ENCODE measurements at regions not wholly inside any gene's neighbourhood (a gene's known extent, or its start where the extent isn't known, plus 50 kb on each side); places are given as distances from the start of the nearest gene placed in this dataset.

DNA sequence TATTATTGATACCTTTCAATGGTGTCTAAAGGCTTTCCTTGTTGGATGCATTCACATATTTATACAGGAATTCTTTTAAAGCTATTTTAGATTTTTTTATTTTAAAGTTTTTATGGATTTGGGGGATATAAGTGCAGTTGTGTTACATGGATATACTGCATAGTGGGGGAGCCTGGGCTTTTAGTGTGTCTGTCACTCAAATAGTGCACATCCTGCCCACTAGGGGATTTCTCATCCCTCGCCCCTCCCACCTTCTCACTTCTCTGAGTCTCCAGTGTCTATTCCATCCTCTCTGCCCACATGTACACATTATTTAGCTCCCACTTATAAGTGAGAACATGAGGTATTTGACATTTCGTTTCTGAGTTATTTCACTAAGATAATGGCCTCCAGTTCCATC is 154.0 kb upstream of the MKI67 start:
- ATAC-seq (ENCODE audit: insufficient read depth, low FRiP score): no peak
- Histone ChIP-seq H3K9me3 (ENCODE audit: control insufficient read depth in 4 of 4, insufficient read depth in 3 of 4, low read length in 3 of 4) (peaks cover 0 to 3% (median 0%) of the 10 kb centered on the region in 4 donors), H3K27me3 (ENCODE audit: control insufficient read depth in 3 of 3, insufficient read depth in 3 of 3, low read length in 2 of 3) (peaks cover 6 to 25% (median 10%) of the 10 kb centered on the region in 3 donors)

GRCh38 chr10:128281343-128281742 is 155.1 kb upstream of the MKI67 start:
- Histone ChIP-seq H3K9ac (ENCODE audit: insufficient read depth in 1 of 2, low read length in 2 of 2) (no peak overlapping the region), H3K36me3 (ENCODE audit: control insufficient read depth in 4 of 4, insufficient read depth in 4 of 4, low read length in 4 of 4) (no peaks in the 10 kb centered on the region), H3K4me3 (no peak overlapping the region), H3K27me3 (ENCODE audit: control insufficient read depth in 3 of 3, insufficient read depth in 3 of 3, low read length in 2 of 3) (peaks cover 6 to 35% (median 21%) of the 10 kb centered on the region in 3 donors), H3K4me1 (ENCODE audit: control insufficient read depth in 5 of 5, insufficient read depth in 5 of 5, low read length in 5 of 5) (peaks cover 0 to under 1% (median 0%) of the 10 kb centered on the region in 5 donors), H3K27ac (ENCODE audit: low read depth in 1 of 2, low read length in 1 of 2) (no peak overlapping the region), H3K9me3 (ENCODE audit: control insufficient read depth in 4 of 4, insufficient read depth in 3 of 4, low read length in 3 of 4) (peaks cover 0 to 3% (median 0%) of the 10 kb centered on the region in 4 donors)
- no peak for DNase-seq
- ATAC-seq (ENCODE audit: insufficient read depth, low FRiP score): no peak
- no peak for TF ChIP-seq CTCF (IDR thresholded peaks at IDR 0.05; ENCODE audit: control extremely low read depth, extremely low read depth)
- WGBS, 2 donors: 77 to 86% methylated on average over 6 of the region's 6 CpGs

More for the DNA sequence above, 154.0 kb upstream of the MKI67 start:
- no peaks in the 10 kb centered on the region for H3K36me3 ChIP-seq (ENCODE audit: control insufficient read depth in 4 of 4, insufficient read depth in 4 of 4, low read length in 4 of 4)
- DNase-seq: no peak
- no peak overlapping the region for H3K27ac ChIP-seq (ENCODE audit: low read depth in 1 of 2, low read length in 1 of 2)
- no peak overlapping the region for H3K9ac ChIP-seq (ENCODE audit: insufficient read depth in 1 of 2, low read length in 2 of 2)
- H3K4me3 ChIP-seq: no peak overlapping the region
- no peak for TF ChIP-seq CTCF (IDR thresholded peaks at IDR 0.05; ENCODE audit: control extremely low read depth, extremely low read depth)
- WGBS, 2 donors: 66 to 71% methylated on average over 2 of the region's 2 CpGs
- H3K4me1 ChIP-seq (ENCODE audit: control insufficient read depth in 5 of 5, insufficient read depth in 5 of 5, low read length in 5 of 5): peaks cover 0 to under 1% (median 0%) of the 10 kb centered on the region in 5 donors

- ATAC-seq (ENCODE audit: insufficient read depth, low FRiP score): no peak
- Histone ChIP-seq H3K4me3 (no peak overlapping the region), H3K27me3 (ENCODE audit: control insufficient read depth in 3 of 3, insufficient read depth in 3 of 3, low read length in 2 of 3) (peaks cover 6 to 39% (median 22%) of the 10 kb centered on the region in 3 donors), H3K9ac (ENCODE audit: insufficient read depth in 1 of 2, low read length in 2 of 2) (no peak overlapping the region), H3K36me3 (ENCODE audit: control insufficient read depth in 4 of 4, insufficient read depth in 4 of 4, low read length in 4 of 4) (no peaks in the 10 kb centered on the region), H3K27ac (ENCODE audit: low read depth in 1 of 2, low read length in 1 of 2) (no peak overlapping the region), H3K9me3 (ENCODE audit: control insufficient read depth in 4 of 4, insufficient read depth in 3 of 4, low read length in 3 of 4) (peaks cover 0 to 3% (median 0%) of the 10 kb centered on the region in 4 donors), H3K4me1 (ENCODE audit: control insufficient read depth in 5 of 5, insufficient read depth in 5 of 5, low read length in 5 of 5) (peaks cover 0 to 3% (median 0%) of the 10 kb centered on the region in 5 donors)
- no peak for TF ChIP-seq CTCF (IDR thresholded peaks at IDR 0.05; ENCODE audit: control extremely low read depth, extremely low read depth)
- no peak for DNase-seq
- 93 to 97% methylated on average over 14 of the region's 14 CpGs for WGBS, 2 donors
Measured at GRCh38 chr10:128281861-128282260, 155.6 kb upstream of the MKI67 start.

Measured in lung (tissue), 11 donors.